ENCODE measurements at regions not wholly inside any gene's neighbourhood (a gene's known extent, or its start where the extent isn't known, plus 50 kb on each side); places are given as distances from the start of the nearest gene placed in this dataset.

GRCh38 chr20:11431621-11432020 is 486.1 kb upstream of the BTBD3 start:
- Histone ChIP-seq H4K20me1 (ENCODE audit: insufficient read depth) (no peaks in the 10 kb centered on the region), H3F3A (replicated peaks; ENCODE audit: insufficient read depth) (peaks cover 6% of the 10 kb centered on the region), H3K9me3 (no peaks in the 10 kb centered on the region), H3K36me3 (replicated peaks in 1 of 2; ENCODE audit: control insufficient read depth in 1 of 2, insufficient read depth in 2 of 2, low read length in 1 of 2) (no peaks in the 10 kb centered on the region), H3K4me2 (no peak overlapping the region), H3K9me2 (no peaks in the 10 kb centered on the region), H3K27me3 (ENCODE audit: insufficient read depth) (no peaks in the 10 kb centered on the region), H2AFZ (ENCODE audit: low read depth) (no peak overlapping the region), H3K79me2 (ENCODE audit: insufficient read depth) (no peaks in the 10 kb centered on the region), H3K9ac (no peak overlapping the region), H3K4me1 (ENCODE audit: control insufficient read depth in 1 of 2, insufficient read depth in 2 of 2, low read depth in 1 of 2, low read length in 1 of 2) (peaks cover 0 to 3% of the 10 kb centered on the region in 2 experiments; a peak in 1 of 4 replicates), H3K4me3 (ENCODE audit: low read depth in 2 of 2, low read length in 1 of 2) (no peak overlapping the region), H3K27ac (ENCODE audit: low read depth in 2 of 2, low read length in 1 of 2) (no peak overlapping the region)
- TF ChIP-seq TCF12 (IDR thresholded peaks at IDR 0.05) = peak; percentile 25; the same call in 1 of the 2 replicates
- TF ChIP-seq NFIC (IDR thresholded peaks at IDR 0.05; ENCODE audit: borderline replicate concordance) = peak; percentile 59
- no peak for TF ChIP-seq GABPA (IDR thresholded peaks at IDR 0.05; ENCODE audit: low read depth)
- WGBS (ENCODE audit: low lambda C conversion rate) = 58% methylated on average over 1 of the region's 1 CpG
- POLR2A ChIA-PET = no interaction called here
- DNase-seq = no peak
- CTCF ChIA-PET = no interaction called here

- Histone ChIP-seq H3F3A (replicated peaks; ENCODE audit: insufficient read depth) (peaks cover 6% of the 10 kb centered on the region), H4K20me1 (ENCODE audit: insufficient read depth) (no peaks in the 10 kb centered on the region), H3K27me3 (ENCODE audit: insufficient read depth) (no peaks in the 10 kb centered on the region), H3K4me3 (ENCODE audit: low read depth in 2 of 2, low read length in 1 of 2) (no peak overlapping the region), H3K27ac (ENCODE audit: low read depth in 2 of 2, low read length in 1 of 2) (no peak overlapping the region), H3K4me2 (no peak overlapping the region), H3K79me2 (ENCODE audit: insufficient read depth) (no peaks in the 10 kb centered on the region), H2AFZ (ENCODE audit: low read depth) (no peak overlapping the region), H3K4me1 (ENCODE audit: control insufficient read depth in 1 of 2, insufficient read depth in 2 of 2, low read depth in 1 of 2, low read length in 1 of 2) (peaks cover 0 to 3% of the 10 kb centered on the region in 2 experiments; a peak in 1 of 4 replicates), H3K36me3 (replicated peaks in 1 of 2; ENCODE audit: control insufficient read depth in 1 of 2, insufficient read depth in 2 of 2, low read length in 1 of 2) (no peaks in the 10 kb centered on the region), H3K9ac (no peak overlapping the region), H3K9me3 (no peaks in the 10 kb centered on the region), H3K9me2 (no peaks in the 10 kb centered on the region)
- CTCF ChIA-PET = no interaction called here
- TF ChIP-seq MAX (IDR thresholded peaks at IDR 0.05; ENCODE audit: low read depth) = no peak
- TF ChIP-seq NFIC (IDR thresholded peaks at IDR 0.05; ENCODE audit: borderline replicate concordance) = peak; percentile 28; the same call in 1 of the 2 replicates
- POLR2A ChIA-PET = no interaction called here
- 8% methylated on average over 3 of the region's 3 CpGs for WGBS (ENCODE audit: low lambda C conversion rate)
- DNase-seq = no peak
Observed at GRCh38 chr20:11432407-11432806, 485.3 kb upstream of the BTBD3 start.

- H3K9me2 ChIP-seq = no peaks in the 10 kb centered on the region
- no peak overlapping the region for H2AFZ ChIP-seq (ENCODE audit: low read depth)
- H4K20me1 ChIP-seq (ENCODE audit: insufficient read depth) = no peaks in the 10 kb centered on the region
- H3K9me3 ChIP-seq = no peaks in the 10 kb centered on the region
- no peak overlapping the region for H3K4me2 ChIP-seq
- no peak overlapping the region for H3K27ac ChIP-seq (ENCODE audit: low read depth in 2 of 2, low read length in 1 of 2)
- TF ChIP-seq USF2 (IDR thresholded peaks at IDR 0.05; ENCODE audit: borderline replicate concordance, low read depth, low read length) (no peak), YY1 (IDR thresholded peaks at IDR 0.05; ENCODE audit: low read depth) (no peak), CHD2 (IDR thresholded peaks at IDR 0.05; ENCODE audit: low read length, partially characterized antibody) (no peak), RCOR1 (IDR thresholded peaks at IDR 0.05; ENCODE audit: low read length) (no peak)
- no peak overlapping the region for H3K4me3 ChIP-seq (ENCODE audit: low read depth in 2 of 2, low read length in 1 of 2)
- H3K36me3 ChIP-seq (replicated peaks in 1 of 2; ENCODE audit: control insufficient read depth in 1 of 2, insufficient read depth in 2 of 2, low read length in 1 of 2) = no peaks in the 10 kb centered on the region
- POLR2A ChIA-PET = no interaction called here
- peaks cover 6% of the 10 kb centered on the region for H3F3A ChIP-seq (replicated peaks; ENCODE audit: insufficient read depth)
- H3K79me2 ChIP-seq (ENCODE audit: insufficient read depth) = no peaks in the 10 kb centered on the region
- H3K9ac ChIP-seq = no peak overlapping the region
- no peaks in the 10 kb centered on the region for H3K27me3 ChIP-seq (ENCODE audit: insufficient read depth)
- no peak for DNase-seq
- WGBS (ENCODE audit: low lambda C conversion rate) = 22% methylated on average over 4 of the region's 4 CpGs
- peaks cover 0 to 3% of the 10 kb centered on the region in 2 experiments; a peak in 1 of 4 replicates for H3K4me1 ChIP-seq (ENCODE audit: control insufficient read depth in 1 of 2, insufficient read depth in 2 of 2, low read depth in 1 of 2, low read length in 1 of 2)
- CTCF ChIA-PET = no interaction called here
Observed at GRCh38 chr20:11436113-11436905, 481.4 kb upstream of the BTBD3 start.
